HCT116 (cell line): ENCODE measurements at regions not wholly inside any gene's neighbourhood (a gene's known extent, or its start where the extent isn't known, plus 50 kb on each side); places are given as distances from the start of the nearest gene placed in this dataset.

Source experiments
- ATAC-seq: fragments of 200-7000 bp; cut with Tn5 transposase; 2 replicates; pipeline ENCODE4 v1.9.1; 2020; ENCODE audit warnings: mild to moderate bottlenecking, moderate library complexity
- BruUV-seq: library from RNA; stranded (reverse); fragments of 400-500 nt; replicated peaks from 2 replicates; lab custom pipeline; 2021; lab: Mats Ljungman, UMichigan
- CTCF ChIA-PET: fragments of 300-600 bp; sonication (Branson Sonifier 250); formaldehyde crosslinking; loops from one replicate; lab custom pipeline; 2021; ENCODE audit warnings: antibody characterized with exemption; lab: Charles Lee
- POLR2A ChIA-PET: fragments of 300-600, 350-600 bp; sonication (Branson Sonifier 250); formaldehyde crosslinking; loops from one replicate; lab custom pipeline; 2021; ENCODE audit warnings: antibody characterized with exemption; lab: Charles Lee
- RAD21 ChIA-PET, 2 experiments: fragments of 300-600 bp; sonication (Branson Sonifier 250); formaldehyde crosslinking; loops; one replicate each; lab custom pipeline; 2023; ENCODE audit warnings: low total read pairs in 2 of 2; ENCODE audit not compliant: uncharacterized antibody in 2 of 2, unreplicated experiment in 2 of 2, low non-redundant PET in 1 of 2; lab: Charles Lee
- DNase-seq: peaks from one replicate; pipeline ENCODE4 v3.0.0-alpha.2; 2010; ENCODE audit warnings: low read depth, low spot score
- H2AFZ ChIP-seq: fragments of 200-600 bp; shearing (Covaris generic), sonication (generic); 2 replicates; pipeline ENCODE4 v1.6.1; 2017; ENCODE audit warnings: low read depth, mixed run types, mixed read lengths, antibody characterized with exemption, low read length; ENCODE audit not compliant: poor library complexity, severe bottlenecking
- H3K27ac ChIP-seq: 2 replicates; pipeline ENCODE4 v1.5.1; 2012; ENCODE audit warnings: low read depth, low read length
- H3K27me3 ChIP-seq: fragments of 200-600 bp; sonication (generic); 2 replicates; pipeline ENCODE4 v1.6.1; 2016; ENCODE audit warnings: mixed run types, low read length, mixed read lengths; ENCODE audit not compliant: insufficient read depth
- H3K36me3 ChIP-seq, 2 experiments: fragments of 200-500 bp in 1 of 2; fragments of 200-600 bp in 1 of 2; sonication (Bioruptor generic) in 1 of 2; sonication (generic) in 1 of 2; 2 replicates each; pipeline versions ENCODE4 v1.5.1 to v1.6.1; 2014 to 2016; ENCODE audit warnings: low read length in 2 of 2, inconsistent platforms in 1 of 2, mixed read lengths in 1 of 2, mixed run types in 1 of 2; ENCODE audit not compliant: insufficient read depth in 2 of 2, control insufficient read depth in 1 of 2
- H3K4me1 ChIP-seq, 2 experiments: fragments of 200-600 bp in 1 of 2; sonication (generic) in 1 of 2; 2 replicates each; pipeline versions ENCODE4 v1.5.1 to v1.6.1; 2012 to 2017; ENCODE audit warnings: low read length in 2 of 2, inconsistent platforms in 1 of 2, mild to moderate bottlenecking in 1 of 2, mixed read lengths in 1 of 2, mixed run types in 1 of 2, moderate library complexity in 1 of 2; ENCODE audit not compliant: insufficient read depth in 2 of 2, control insufficient read depth in 1 of 2
- H3K4me2 ChIP-seq: fragments of 200-600 bp; sonication (generic); 2 replicates; pipeline ENCODE4 v1.6.1; 2017; ENCODE audit warnings: mixed run types, low read length, mixed read lengths
- H3K4me3 ChIP-seq, 2 experiments: fragments of 200-600 bp in 1 of 2; sonication (generic) in 1 of 2; replicated peaks in 1 of 2; 2 replicates each; pipeline ENCODE4 v1.5.1; 2011 to 2016; ENCODE audit warnings: low read length in 2 of 2, control low read depth in 1 of 2, low read depth in 1 of 2, mild to moderate bottlenecking in 1 of 2, mixed read lengths in 1 of 2, mixed run types in 1 of 2
- H3K79me2 ChIP-seq: fragments of 200-600 bp; sonication (generic); 2 replicates; pipeline ENCODE4 v1.6.1; 2017; ENCODE audit warnings: mild to moderate bottlenecking, mixed run types, low read length, moderate library complexity, mixed read lengths; ENCODE audit not compliant: insufficient read depth
- H3K9ac ChIP-seq: fragments of 200-600 bp; sonication (generic); 2 replicates; pipeline ENCODE4 v1.6.1; 2016; ENCODE audit warnings: low read length, mixed read lengths
- H3K9me2 ChIP-seq: fragments of 200-600 bp; sonication (generic), shearing (Covaris generic); 2 replicates; pipeline ENCODE4 v1.6.1; 2017; ENCODE audit warnings: mixed run types, mild to moderate bottlenecking, moderate library complexity; ENCODE audit not compliant: insufficient read depth
- H3K9me3 ChIP-seq, 2 experiments: fragments of 200-500 bp in 1 of 2; fragments of 200-600 bp in 1 of 2; sonication (Bioruptor generic) in 1 of 2; sonication (generic) in 1 of 2; 2 replicates each; pipeline ENCODE4 v1.6.1; 2014 to 2017; ENCODE audit warnings: low read length in 2 of 2, mixed read lengths in 2 of 2, inconsistent platforms in 1 of 2, low read depth in 1 of 2, mild to moderate bottlenecking in 1 of 2, mixed run types in 1 of 2, moderate library complexity in 1 of 2; ENCODE audit not compliant: control insufficient read depth in 1 of 2, insufficient read depth in 1 of 2
- H4K20me1 ChIP-seq: fragments of 200-600 bp; sonication (generic), shearing (Covaris generic); 2 replicates; pipeline ENCODE4 v1.6.1; 2017; ENCODE audit warnings: mixed run types, mild to moderate bottlenecking, moderate library complexity; ENCODE audit not compliant: insufficient read depth
- ATF3 ChIP-seq: IDR thresholded peaks from 2 replicates; pipeline ENCODE4 v1.6.1; 2012
- CBX3 ChIP-seq: IDR thresholded peaks from 2 replicates; pipeline ENCODE4 v1.6.1; 2012; ENCODE audit warnings: low read depth
- ELF1 ChIP-seq: IDR thresholded peaks from 2 replicates; pipeline ENCODE4 v1.6.1; 2012; ENCODE audit warnings: low read depth, borderline replicate concordance
- POLR2A ChIP-seq: IDR thresholded peaks from 2 replicates; pipeline ENCODE4 v1.7.0; 2011; ENCODE audit warnings: borderline replicate concordance; ENCODE audit not compliant: insufficient read depth, insufficient read length; ENCODE audit errors: extremely low read depth
- POLR2AphosphoS5 ChIP-seq: IDR thresholded peaks from 2 replicates; pipeline ENCODE4 v1.6.1; 2011; ENCODE audit warnings: mild to moderate bottlenecking, low read depth, low read length, moderate library complexity
- SIN3A ChIP-seq: IDR thresholded peaks from 2 replicates; pipeline ENCODE4 v1.6.1; 2012; ENCODE audit warnings: low read depth
- SRF ChIP-seq: IDR thresholded peaks from 2 replicates; pipeline ENCODE4 v1.6.1; 2012; ENCODE audit warnings: low read depth
- ZBTB33 ChIP-seq: IDR thresholded peaks from 2 replicates; pipeline ENCODE4 v1.6.1; 2011; ENCODE audit warnings: mild to moderate bottlenecking, low read length, moderate library complexity; ENCODE audit not compliant: insufficient replicate concordance; ENCODE audit errors: extremely low read depth
- ZFX ChIP-seq: fragments of 450-650 bp; IDR thresholded peaks from 2 replicates; pipeline ENCODE4 v1.6.1; 2017
- ZNF274 ChIP-seq: fragments of 200-500 bp; sonication (Bioruptor generic); IDR thresholded peaks from 2 replicates; pipeline ENCODE4 v1.6.1; 2014; ENCODE audit warnings: mild to moderate bottlenecking, low read depth, low read length, inconsistent platforms
- intact Hi-C: fragments of 100-400 bp; cut with micrococcal nuclease; formaldehyde crosslinking; loops from 2 replicates; pipeline ENCODE4 v1.10.0; 2022

DNA sequence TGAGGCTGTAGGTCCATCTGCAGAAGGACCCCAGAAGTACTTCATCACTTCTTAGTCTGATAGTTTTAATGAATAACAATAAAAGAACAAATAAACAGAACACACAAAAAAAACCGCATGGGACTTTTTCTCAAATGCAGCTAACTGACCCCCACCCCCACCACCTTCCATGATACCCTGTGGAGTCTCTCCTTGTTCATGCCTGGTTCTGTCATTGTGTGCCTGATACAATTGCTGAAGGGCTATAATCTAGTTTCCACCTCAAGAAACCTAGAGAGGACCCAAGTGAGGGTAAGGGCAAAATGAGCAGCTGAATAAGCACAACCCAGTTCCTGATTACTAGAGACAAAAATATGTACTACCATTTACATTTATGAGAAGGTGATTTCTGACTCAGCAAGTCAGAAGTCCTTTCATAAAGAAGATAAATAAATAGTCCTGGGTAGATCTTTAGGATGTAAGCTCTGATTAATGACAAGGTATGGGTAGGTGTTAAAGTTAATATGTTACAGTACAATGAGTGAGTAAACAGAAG lies 155.1 kb downstream of the TMA16 start:
- Histone ChIP-seq H4K20me1 (no peaks in the 10 kb centered on the region), H3K27ac (no peak overlapping the region), H3K9me2 (no peaks in the 10 kb centered on the region), H3K27me3 (no peaks in the 10 kb centered on the region), H3K9ac (no peak overlapping the region), H3K4me2 (no peak overlapping the region), H2AFZ (no peak overlapping the region), H3K79me2 (no peaks in the 10 kb centered on the region), H3K9me3 (peaks cover 0 to 3% of the 10 kb centered on the region in 2 experiments; a peak in 1 of 4 replicates), H3K36me3 (no peaks in the 10 kb centered on the region), H3K4me1 (no peaks in the 10 kb centered on the region), H3K4me3 (no peak overlapping the region)
- DNase-seq (no peak), ATAC-seq (no peak)
- POLR2A ChIA-PET: no interaction called here
- CTCF ChIA-PET: no interaction called here
- intact Hi-C loops: no loop called here
- no peak for TF ChIP-seq SRF
- TF ChIP-seq CBX3: no peak
- no peak for TF ChIP-seq ELF1
- no peak for TF ChIP-seq SIN3A
- TF ChIP-seq POLR2AphosphoS5: no peak
- TF ChIP-seq POLR2A: no peak
- TF ChIP-seq ZFX: no peak
- no peak for TF ChIP-seq ATF3
- no peak for TF ChIP-seq ZBTB33
- TF ChIP-seq ZNF274: no peak
- RAD21 ChIA-PET: no interaction called here
- BruUV-seq: no TSS peak
